Stimulated activated effector memory CD8-positive, alpha-beta T cell treated with anti-CD3 and anti-CD28 coated beads, Interleukin-12 subunit alpha, Interleukin-12 subunit beta, amount 100 ng/mL, for 72 hours (primary cell): ENCODE measurements at regions not wholly inside any gene's neighbourhood (a gene's known extent, or its start where the extent isn't known, plus 50 kb on each side); places are given as distances from the start of the nearest gene placed in this dataset.
"Not testable (repeated sequence)": the region's sequence is repeated elsewhere in the genome, so short reads cannot be mapped to it uniquely, and the experiment has no call there.

ENCODE experiments used
- ATAC-seq: fragments of 150-1000 bp; cut with Tn5 transposase; 2 replicates; pipeline ENCODE4 v1.10.0; 2021
- DNase-seq, 2 donors: peaks; one replicate each; pipeline ENCODE4 v3.0.0; 2021 to 2022; ENCODE audit warnings: low spot score in 2 of 2
- H3K27ac Mint-ChIP-seq: one replicate; pipeline ENCODE4 v1.8.0; 2022; ENCODE audit warnings: mild to moderate bottlenecking, mixed read lengths
- H3K36me3 Mint-ChIP-seq: one replicate; pipeline ENCODE4 v1.8.0; 2022; ENCODE audit warnings: mild to moderate bottlenecking, mixed read lengths
- H3K4me1 Mint-ChIP-seq: one replicate; pipeline ENCODE4 v1.8.0; 2022; ENCODE audit warnings: mixed read lengths
- H3K4me3 Mint-ChIP-seq: one replicate; pipeline ENCODE4 v1.8.0; 2022; ENCODE audit warnings: mild to moderate bottlenecking, mixed read lengths
- H3K9me3 Mint-ChIP-seq: one replicate; pipeline ENCODE4 v1.8.0; 2022; ENCODE audit warnings: mixed read lengths

DNA sequence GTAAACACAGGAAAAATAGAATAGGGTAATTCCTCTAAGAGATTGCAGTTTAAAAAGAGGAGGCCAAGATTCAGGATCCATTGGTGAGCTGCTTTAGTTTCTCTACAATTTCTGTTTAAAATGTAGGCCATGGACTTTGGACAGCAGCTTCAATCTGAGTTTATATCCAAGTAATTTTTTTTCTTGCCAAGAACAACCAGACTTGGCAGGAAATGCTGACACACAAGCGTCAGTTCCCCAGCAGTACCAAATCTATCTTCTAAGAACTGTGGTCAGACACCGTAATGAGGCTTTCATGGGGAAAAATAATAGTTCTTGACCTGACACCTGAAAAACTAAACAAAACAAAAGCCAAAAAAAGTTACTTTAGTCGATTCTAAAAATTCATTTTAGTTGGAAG is 528.8 kb downstream of the CSNK1G3 start:
- H3K4me3 Mint-ChIP-seq: no peak overlapping the region
- H3K4me1 Mint-ChIP-seq: no peaks in the 10 kb centered on the region
- ATAC-seq: no peak
- no peaks in the 10 kb centered on the region for H3K36me3 Mint-ChIP-seq
- peaks cover 12% of the 10 kb centered on the region for H3K9me3 Mint-ChIP-seq
- no peak overlapping the region for H3K27ac Mint-ChIP-seq
- DNase-seq: no peak

DNA sequence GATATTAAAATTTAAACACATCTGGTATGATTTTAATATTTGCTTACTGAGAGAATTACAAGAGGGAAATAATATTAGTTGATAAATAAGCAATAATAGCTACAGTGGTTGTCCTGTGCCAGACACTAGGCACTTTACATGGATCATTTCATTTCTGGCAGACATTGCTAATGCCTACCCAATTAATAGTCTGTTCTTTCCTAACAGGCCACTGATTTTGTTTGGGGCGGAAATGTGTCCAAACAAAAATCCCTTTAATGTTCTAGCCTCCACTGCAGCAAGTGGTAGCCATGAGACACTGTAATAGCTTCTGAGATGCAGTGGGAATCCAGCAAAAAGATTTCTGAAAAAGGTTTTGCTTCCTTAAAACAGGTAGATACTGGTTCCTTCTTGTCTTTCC is 527.4 kb downstream of the CSNK1G3 start:
- H3K27ac Mint-ChIP-seq: no peak overlapping the region
- peaks cover 11% of the 10 kb centered on the region for H3K9me3 Mint-ChIP-seq
- H3K36me3 Mint-ChIP-seq: no peaks in the 10 kb centered on the region
- DNase-seq (no peak), ATAC-seq (no peak)
- no peaks in the 10 kb centered on the region for H3K4me1 Mint-ChIP-seq
- H3K4me3 Mint-ChIP-seq: no peak overlapping the region

DNA sequence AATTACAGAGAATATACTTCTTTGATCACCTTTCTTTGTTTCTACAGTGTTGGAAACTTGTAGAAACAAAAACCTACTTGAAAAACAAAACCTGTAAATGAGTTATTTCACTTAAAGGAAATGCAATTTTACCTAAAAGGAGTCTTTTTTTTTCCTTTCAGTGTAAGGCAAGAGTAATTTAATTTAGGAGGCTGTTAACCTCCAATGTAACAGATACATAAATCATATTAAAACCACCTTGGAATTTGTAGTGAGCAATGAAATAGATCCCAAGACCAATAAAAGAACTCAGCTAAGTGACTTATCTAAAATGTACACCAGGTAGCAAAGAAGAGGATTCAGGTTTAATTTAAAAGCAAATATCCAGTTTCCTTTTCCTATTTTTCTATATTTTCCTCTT is 524.8 kb downstream of the CSNK1G3 start:
- no peaks in the 10 kb centered on the region for H3K4me1 Mint-ChIP-seq
- DNase-seq (no peak), ATAC-seq (no peak)
- no peak overlapping the region for H3K4me3 Mint-ChIP-seq
- peaks cover 10% of the 10 kb centered on the region for H3K9me3 Mint-ChIP-seq
- H3K27ac Mint-ChIP-seq: no peak overlapping the region
- no peaks in the 10 kb centered on the region for H3K36me3 Mint-ChIP-seq

DNA sequence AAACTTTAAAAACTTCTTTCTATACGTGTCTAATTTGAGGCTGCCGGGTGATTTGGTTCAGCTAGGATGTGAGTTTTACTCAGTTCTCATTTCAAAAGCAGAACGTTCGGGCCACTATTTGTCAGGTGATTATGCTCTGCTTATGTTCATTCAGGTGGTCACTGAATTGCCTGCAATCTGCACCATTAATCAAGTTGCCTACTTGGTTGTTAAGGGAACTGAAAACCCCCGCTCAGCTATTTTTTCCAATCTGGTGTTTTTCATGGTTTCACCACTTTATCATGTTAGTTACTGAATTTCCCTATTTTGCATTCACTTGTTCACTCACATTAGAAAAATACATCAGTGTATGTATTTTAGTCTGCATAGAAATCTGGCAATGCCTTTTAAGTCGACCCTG is 523.0 kb downstream of the CSNK1G3 start:
- Mint-ChIP-seq H3K36me3 (no peaks in the 10 kb centered on the region), H3K4me1 (no peaks in the 10 kb centered on the region), H3K27ac (no peak overlapping the region), H3K9me3 (no peaks in the 10 kb centered on the region), H3K4me3 (no peak overlapping the region)
- no peak for DNase-seq
- ATAC-seq: no peak

DNA sequence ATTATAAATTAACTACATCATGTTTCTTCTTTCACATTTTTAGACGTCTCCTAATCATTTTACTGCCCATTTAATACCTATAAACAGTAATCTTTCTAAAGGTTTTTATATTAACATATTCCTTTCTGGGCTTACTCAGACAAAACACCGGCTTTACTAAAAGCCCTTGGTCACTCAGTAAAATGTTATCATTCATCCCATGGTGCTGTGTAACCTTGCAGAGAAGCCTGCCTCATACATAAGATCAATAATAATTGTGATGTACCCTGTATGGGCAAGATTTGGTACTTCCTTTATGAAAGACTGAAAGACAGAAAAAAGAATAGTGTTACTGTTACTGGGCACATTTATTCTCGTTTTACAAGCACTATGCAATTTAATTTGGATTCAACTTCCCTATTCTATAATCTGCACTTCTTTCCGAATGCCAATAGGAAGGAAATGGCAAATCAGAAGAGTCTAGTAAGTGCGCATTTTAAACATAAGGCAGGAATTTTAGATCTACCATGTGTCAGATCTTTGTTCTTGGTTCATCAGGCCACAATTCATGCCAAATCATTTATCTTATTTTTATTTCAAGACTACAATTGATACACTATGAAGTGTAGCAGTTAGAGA is 522.2 kb downstream of the CSNK1G3 start:
- Mint-ChIP-seq H3K4me1 (no peaks in the 10 kb centered on the region), H3K4me3 (no peak overlapping the region), H3K27ac (no peak overlapping the region), H3K36me3 (no peaks in the 10 kb centered on the region), H3K9me3 (no peaks in the 10 kb centered on the region)
- ATAC-seq: no peak
- DNase-seq: no peak

DNA sequence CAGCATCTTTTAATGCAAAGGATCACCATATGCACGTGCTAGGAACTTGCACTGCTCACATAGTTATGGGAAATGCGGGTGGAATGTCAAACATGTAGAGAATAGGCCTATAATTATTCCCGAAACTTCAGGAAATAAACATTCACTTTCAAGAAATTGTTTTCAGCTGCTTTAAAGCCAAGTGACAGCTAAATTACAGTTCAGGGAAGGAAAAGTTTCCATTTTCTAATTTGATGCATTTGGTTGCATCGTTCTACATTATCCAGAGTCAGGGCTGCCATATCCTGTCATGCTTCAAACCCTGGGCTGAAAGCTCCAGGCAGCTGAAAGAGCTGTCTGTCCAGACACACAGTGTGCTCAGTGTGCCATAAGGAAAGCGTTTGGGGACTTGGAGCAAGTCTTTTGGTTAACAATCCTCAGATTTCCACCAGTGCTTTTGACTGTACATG is 518.1 kb downstream of the CSNK1G3 start:
- Mint-ChIP-seq H3K4me3 (no peak overlapping the region), H3K27ac (no peak overlapping the region)
- no peak for ATAC-seq

DNA sequence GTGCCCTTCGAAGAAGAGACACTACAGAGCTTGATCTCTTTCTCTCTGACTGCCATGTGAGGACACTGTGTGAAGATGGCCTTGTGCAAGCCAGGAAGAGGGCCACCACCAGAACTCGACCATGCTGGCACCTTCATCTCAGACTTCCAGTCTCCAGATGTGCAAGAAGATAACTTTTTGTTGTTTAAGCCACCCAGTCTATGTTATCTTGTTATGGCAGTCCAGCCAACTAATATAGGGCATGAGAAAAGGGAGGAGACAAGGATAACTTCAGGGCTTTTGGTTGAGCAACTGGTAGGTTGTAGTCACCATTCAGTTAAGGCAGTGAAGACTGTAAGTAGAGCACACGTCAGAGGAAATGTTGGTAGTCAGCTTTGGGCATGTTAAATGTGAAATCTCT is 515.5 kb downstream of the CSNK1G3 start:
- DNase-seq: no peak
- H3K9me3 Mint-ChIP-seq: peaks cover 15% of the 10 kb centered on the region
- no peak for ATAC-seq
- H3K36me3 Mint-ChIP-seq: no peaks in the 10 kb centered on the region
- no peak overlapping the region for H3K27ac Mint-ChIP-seq
- H3K4me1 Mint-ChIP-seq: no peaks in the 10 kb centered on the region
- H3K4me3 Mint-ChIP-seq: no peak overlapping the region

More for the DNA sequence above, 518.1 kb downstream of the CSNK1G3 start:
- no peaks in the 10 kb centered on the region for H3K4me1 Mint-ChIP-seq
- no peak for DNase-seq
- no peaks in the 10 kb centered on the region for H3K36me3 Mint-ChIP-seq
- H3K9me3 Mint-ChIP-seq: peaks cover 6% of the 10 kb centered on the region

DNA sequence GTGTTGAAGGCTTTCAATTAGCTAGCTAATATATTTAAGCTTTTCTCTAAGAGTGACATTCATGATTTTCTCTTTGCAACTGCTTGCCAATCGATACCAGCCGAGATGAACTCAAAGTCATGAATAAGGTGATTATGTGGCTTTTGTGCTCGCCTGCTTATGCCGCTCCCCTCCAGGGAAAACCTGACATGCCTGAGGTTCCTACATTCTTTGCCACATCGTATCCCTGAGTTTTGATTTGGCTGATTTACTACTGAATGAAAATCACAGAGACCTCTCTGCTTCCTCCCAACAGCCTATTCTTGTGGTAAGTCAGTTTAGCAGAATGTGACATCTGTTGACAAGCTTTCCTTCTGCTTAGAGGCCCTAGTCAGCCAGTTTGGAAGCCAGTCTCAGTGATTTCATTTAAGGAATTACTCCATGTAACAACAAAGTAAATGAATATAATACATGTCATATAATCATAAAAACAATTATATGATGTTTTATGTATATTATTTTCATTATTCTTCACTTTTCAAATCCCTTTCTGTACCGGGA is 513.4 kb downstream of the CSNK1G3 start:
- ATAC-seq: no peak
- DNase-seq: no peak
- H3K4me1 Mint-ChIP-seq: no peaks in the 10 kb centered on the region
- no peaks in the 10 kb centered on the region for H3K36me3 Mint-ChIP-seq
- H3K4me3 Mint-ChIP-seq: no peak overlapping the region
- H3K9me3 Mint-ChIP-seq: peaks cover 15% of the 10 kb centered on the region
- H3K27ac Mint-ChIP-seq: no peak overlapping the region

DNA sequence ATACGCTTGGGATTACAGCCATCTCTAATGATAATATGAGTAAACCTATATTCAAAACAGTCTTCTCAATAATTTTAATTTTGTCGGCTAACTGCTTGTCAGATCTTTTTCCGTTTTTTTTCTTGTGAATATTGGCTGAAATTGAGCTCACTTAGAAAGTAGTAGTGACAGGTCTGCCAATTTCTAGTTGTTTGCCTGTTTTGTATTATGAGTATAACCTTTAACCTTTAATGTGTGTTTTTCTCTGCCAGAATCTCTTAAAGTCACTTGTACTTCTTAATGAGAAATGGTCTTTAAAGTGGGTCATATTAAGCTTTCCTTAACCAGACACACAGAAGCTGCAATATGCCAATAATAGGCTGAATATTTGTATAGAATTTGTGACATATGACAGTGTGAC is 511.0 kb downstream of the CSNK1G3 start:
- Mint-ChIP-seq H3K27ac (no peak overlapping the region), H3K36me3 (no peaks in the 10 kb centered on the region)
- no peak for DNase-seq

DNA sequence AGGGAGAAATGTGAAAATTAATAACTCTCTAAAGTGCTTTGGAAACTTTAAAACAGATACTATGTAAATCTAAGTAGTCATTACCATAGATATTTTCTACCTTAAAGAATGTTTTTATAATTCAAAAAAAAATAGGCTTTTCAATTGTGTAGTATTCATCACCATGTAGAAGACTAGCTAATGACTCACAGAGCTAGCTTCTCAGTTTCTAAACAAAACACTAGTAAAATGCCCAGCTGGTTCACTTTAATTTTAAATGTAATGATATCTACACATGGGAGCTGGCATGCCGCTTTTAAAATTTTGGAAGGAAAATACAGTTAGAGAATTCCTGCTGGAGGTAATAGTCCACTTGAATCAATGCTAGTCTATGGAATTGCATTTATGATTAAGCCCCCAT is 509.8 kb downstream of the CSNK1G3 start:
- DNase-seq (no peak), ATAC-seq (no peak)
- no peak overlapping the region for H3K27ac Mint-ChIP-seq
- H3K9me3 Mint-ChIP-seq: peaks cover 13% of the 10 kb centered on the region
- no peaks in the 10 kb centered on the region for H3K4me1 Mint-ChIP-seq
- H3K4me3 Mint-ChIP-seq: no peak overlapping the region
- no peaks in the 10 kb centered on the region for H3K36me3 Mint-ChIP-seq

More for the DNA sequence above, 511.0 kb downstream of the CSNK1G3 start:
- no peak overlapping the region for H3K4me3 Mint-ChIP-seq
- ATAC-seq: no peak
- no peaks in the 10 kb centered on the region for H3K4me1 Mint-ChIP-seq
- H3K9me3 Mint-ChIP-seq: peaks cover 15% of the 10 kb centered on the region

DNA sequence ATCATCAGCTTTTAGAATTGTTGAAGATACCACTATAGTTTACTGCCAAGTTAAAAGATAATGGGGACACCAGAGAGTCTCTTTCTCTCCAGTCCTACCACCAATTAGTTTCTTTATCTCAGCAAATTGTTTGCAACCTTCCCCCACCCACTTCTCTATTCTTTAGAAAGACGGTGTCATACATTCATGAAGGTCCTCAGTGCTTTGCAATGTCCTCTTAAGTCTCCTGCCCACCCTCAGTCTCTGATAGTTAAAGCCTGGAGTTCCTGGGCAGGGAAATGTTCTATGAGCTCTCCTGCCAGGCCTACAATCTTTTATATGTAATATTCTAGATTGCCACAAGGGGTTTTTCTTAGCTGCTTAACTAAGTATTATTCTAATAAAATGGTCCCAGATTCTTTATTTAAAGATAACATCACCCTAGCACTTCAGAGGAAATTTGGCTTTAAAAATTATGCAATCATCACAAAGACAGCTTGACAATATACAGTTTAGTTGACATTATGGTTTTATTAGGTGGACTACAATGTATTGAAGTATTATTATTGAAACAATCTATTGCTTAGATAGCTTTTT is 509.2 kb downstream of the CSNK1G3 start:
- Mint-ChIP-seq H3K4me3 (no peak overlapping the region), H3K36me3 (no peaks in the 10 kb centered on the region), H3K9me3 (peaks cover 9% of the 10 kb centered on the region), H3K27ac (no peak overlapping the region), H3K4me1 (no peaks in the 10 kb centered on the region)
- DNase-seq (no peak), ATAC-seq (no peak)

DNA sequence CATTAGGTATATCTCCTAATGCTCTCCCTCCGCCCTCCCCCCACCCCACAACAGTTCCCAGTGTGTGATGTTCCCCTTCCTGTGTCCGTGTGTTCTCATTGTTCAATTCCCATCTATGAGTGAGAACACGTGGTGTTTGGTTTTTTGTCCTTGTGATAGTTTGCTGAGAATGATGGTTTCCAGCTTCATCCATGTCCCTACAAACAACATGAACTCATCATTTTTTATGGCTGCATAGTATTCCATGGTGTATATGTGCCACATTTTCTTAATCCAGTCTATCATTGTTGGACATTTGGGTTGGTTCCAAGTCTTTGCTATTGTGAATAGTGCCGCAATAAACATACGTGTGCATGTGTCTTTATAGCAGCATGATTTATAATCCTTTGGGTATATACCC is 505.3 kb downstream of the CSNK1G3 start:
- not testable (repeated sequence) for DNase-seq, H3K4me1 Mint-ChIP-seq, H3K9me3 Mint-ChIP-seq, H3K36me3 Mint-ChIP-seq, H3K4me3 Mint-ChIP-seq, H3K27ac Mint-ChIP-seq, ATAC-seq

DNA sequence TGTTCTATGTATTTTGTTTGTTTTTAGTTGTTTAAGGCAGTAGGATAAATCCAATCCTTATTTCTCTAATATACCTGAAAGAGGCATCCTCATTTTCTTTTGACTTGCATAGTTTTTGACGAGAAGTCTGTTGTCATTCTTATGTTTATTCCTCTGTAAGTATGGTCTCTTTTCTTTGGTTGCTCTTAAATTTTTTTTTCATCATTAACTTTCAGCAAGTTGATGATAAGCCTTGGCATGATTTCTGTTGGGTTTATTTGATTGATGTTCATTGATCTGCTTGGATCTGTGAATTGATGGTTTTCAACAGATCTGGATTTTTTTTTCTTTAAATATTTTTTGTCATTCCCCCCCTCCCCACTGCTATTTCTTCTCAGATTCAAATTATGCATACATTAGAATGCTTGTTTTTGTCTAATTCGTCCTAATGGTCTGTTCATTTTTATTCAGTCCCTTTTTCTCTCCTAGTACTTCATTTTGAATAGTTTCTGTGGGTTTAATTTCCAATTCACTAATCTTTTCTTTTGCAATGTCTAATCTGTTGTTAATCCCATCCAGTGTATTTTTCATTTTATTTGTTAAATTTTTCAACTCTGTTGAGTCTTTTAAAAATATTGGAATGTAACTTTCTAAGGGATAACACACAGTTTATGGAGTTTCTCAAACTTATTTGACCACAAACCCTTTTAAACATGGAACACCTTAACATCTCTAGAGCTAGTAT is 495.9 kb downstream of the CSNK1G3 start:
- DNase-seq: no peak
- no peak for ATAC-seq
- no peaks in the 10 kb centered on the region for H3K4me1 Mint-ChIP-seq
- no peak overlapping the region for H3K27ac Mint-ChIP-seq
- H3K36me3 Mint-ChIP-seq: no peaks in the 10 kb centered on the region
- H3K4me3 Mint-ChIP-seq: no peak overlapping the region
- peaks cover 10% of the 10 kb centered on the region for H3K9me3 Mint-ChIP-seq

DNA sequence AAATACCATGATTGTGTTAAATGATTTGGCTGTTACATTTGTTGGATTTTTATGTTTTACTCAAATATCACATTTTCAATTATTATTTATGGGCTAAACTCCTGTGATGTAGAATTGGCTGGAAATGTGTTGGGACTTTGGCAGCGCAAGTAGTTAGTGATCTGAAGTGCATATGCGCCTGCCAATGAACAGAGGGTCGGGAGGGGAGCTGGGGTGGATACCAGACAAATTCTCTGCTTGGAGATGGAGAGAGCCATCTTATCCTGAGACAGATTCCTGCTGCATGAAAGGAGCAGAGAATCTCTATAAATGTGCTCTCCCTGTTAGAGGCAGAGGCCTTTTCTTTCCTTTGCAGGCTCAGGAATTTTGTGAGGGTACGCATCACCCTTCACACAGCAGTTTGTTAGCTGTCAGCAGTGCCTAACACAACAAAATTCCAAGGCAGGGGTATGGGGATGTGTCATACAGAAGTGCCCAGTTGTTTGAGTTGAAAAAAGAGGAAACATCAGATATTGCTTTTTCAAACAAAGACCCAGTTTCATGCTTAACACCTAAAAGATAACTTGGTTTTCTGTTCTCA is 489.1 kb downstream of the CSNK1G3 start:
- H3K36me3 Mint-ChIP-seq: no peaks in the 10 kb centered on the region
- no peak overlapping the region for H3K4me3 Mint-ChIP-seq
- H3K9me3 Mint-ChIP-seq: peaks cover 8% of the 10 kb centered on the region
- ATAC-seq (no peak), DNase-seq (no peak)
- H3K4me1 Mint-ChIP-seq: no peaks in the 10 kb centered on the region
- no peak overlapping the region for H3K27ac Mint-ChIP-seq

DNA sequence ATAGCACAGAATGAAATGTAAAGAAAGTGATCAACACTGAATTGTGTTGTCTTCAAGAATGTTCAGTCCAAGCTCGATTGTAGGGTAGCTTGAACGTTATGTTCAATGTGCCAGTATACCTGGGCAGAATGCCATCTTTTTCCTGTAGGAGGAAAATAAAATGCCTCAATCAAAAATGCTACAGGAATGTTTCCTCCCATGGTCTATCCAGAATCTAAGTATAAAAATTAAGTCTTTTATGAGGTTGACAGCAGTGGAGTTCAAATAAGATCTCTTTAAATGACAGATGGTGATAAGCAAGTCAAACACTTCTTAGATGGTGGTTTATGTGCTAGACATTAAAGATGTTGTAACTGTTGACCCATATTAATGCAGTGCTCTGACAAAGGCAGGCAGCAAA is 488.6 kb downstream of the CSNK1G3 start:
- ATAC-seq: no peak
- no peak overlapping the region for H3K27ac Mint-ChIP-seq
- no peak for DNase-seq
- no peaks in the 10 kb centered on the region for H3K4me1 Mint-ChIP-seq
- peaks cover 8% of the 10 kb centered on the region for H3K9me3 Mint-ChIP-seq
- no peak overlapping the region for H3K4me3 Mint-ChIP-seq
- H3K36me3 Mint-ChIP-seq: no peaks in the 10 kb centered on the region
